SK-N-MC (cell line): ENCODE measurements at regions not wholly inside any gene's neighbourhood (a gene's known extent, or its start where the extent isn't known, plus 50 kb on each side); places are given as distances from the start of the nearest gene placed in this dataset.
"Not testable (repeated sequence)": the region's sequence is repeated elsewhere in the genome, so short reads cannot be mapped to it uniquely, and the experiment has no call there.

Source experiments
- EZH2 ChIP-seq: fragments of 200-600 bp; sonication (generic); IDR thresholded peaks from one replicate; pipeline ENCODE4 v1.6.1; 2017; ENCODE audit warnings: antibody characterized with exemption
- FOXP2 ChIP-seq: optimal IDR thresholded peaks from 2 replicates; pipeline ENCODE3; 2011; ENCODE audit warnings: mild to moderate bottlenecking, moderate library complexity; ENCODE audit not compliant: insufficient read depth; ENCODE audit errors: extremely low read length, control extremely low read depth
- POLR2AphosphoS5 ChIP-seq: IDR thresholded peaks from 2 replicates; pipeline ENCODE4 v1.6.1; 2012; ENCODE audit warnings: mild to moderate bottlenecking, low read depth, low read length, borderline replicate concordance

DNA sequence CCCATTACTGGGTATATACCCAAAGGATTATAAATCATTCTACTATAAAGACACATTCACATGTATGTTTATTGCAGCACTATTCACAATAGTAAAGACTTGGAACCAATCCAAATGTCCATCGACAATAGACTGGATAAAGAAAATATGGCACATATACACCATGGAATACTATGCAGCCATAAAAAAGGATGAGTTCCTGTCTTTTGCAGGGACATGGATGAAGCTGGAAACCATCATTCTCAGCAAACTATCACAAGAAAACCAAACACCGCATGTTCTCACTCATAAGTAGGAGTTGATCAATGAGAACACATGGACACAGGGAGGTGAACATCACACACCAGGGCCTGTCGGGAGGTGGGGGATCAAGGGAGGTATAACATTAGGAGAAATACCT is 62.2 kb upstream of the FBXL17 start:
- not testable (repeated sequence) for TF ChIP-seq POLR2AphosphoS5, EZH2, FOXP2
